ENCODE measurements at regions not wholly inside any gene's neighbourhood (a gene's known extent, or its start where the extent isn't known, plus 50 kb on each side); places are given as distances from the start of the nearest gene placed in this dataset.

GRCh38 chr1:230550428-230550827 is 91.9 kb upstream of the COG2 start:
- no peak for TF ChIP-seq CTCF (IDR thresholded peaks at IDR 0.05; ENCODE audit: low read depth, low read length)
- TF ChIP-seq EZH2phosphoT487 (IDR thresholded peaks at IDR 0.05; ENCODE audit: low read depth) = no peak

Data from OCI-LY3 (cell line).